GM12892 (cell line): ENCODE measurements at regions not wholly inside any gene's neighbourhood (a gene's known extent, or its start where the extent isn't known, plus 50 kb on each side); places are given as distances from the start of the nearest gene placed in this dataset.

Experiments used
- POLR2A ChIP-seq: IDR thresholded peaks from 2 replicates; pipeline ENCODE4 v1.6.1; 2011; ENCODE audit warnings: low read depth, low read length, control low read depth
- POLR2AphosphoS5 ChIP-seq: IDR thresholded peaks from 2 replicates; pipeline ENCODE4 v1.6.1; 2011; ENCODE audit warnings: low read depth, low read length, control low read depth
- TAF1 ChIP-seq: IDR thresholded peaks from 2 replicates; pipeline ENCODE4 v1.6.1; 2011; ENCODE audit warnings: low read depth, mild to moderate bottlenecking, control low read depth, low read length, borderline replicate concordance

DNA sequence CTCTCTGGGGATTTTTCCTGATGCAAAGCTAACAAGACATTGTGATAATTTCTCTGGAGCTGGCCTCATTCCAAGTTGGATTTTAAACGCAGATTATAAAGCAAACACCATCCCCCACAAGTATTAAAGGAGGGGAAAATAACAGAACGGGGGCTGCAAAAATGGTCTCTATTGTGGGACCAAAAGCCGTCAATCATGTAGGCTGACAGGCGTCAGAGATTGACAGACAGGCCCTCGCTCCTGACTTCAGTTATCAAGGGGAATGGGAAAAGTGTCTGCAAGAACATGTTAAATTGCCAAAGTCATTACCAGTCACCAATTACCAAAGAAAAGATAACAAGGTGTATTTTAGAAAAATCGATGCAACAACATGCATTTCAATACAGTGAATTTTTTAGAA, 307.4 kb upstream of the POU3F1 start:
- no peak for TF ChIP-seq TAF1
- no peak for TF ChIP-seq POLR2A
- no peak for TF ChIP-seq POLR2AphosphoS5
